22Rv1 (cell line): ENCODE measurements at regions not wholly inside any gene's neighbourhood (a gene's known extent, or its start where the extent isn't known, plus 50 kb on each side); places are given as distances from the start of the nearest gene placed in this dataset.

Experiments
- CTCF ChIP-seq: fragments of 450-650 bp; IDR thresholded peaks from 2 replicates; pipeline ENCODE4 v1.5.1; 2017; ENCODE audit warnings: mild to moderate bottlenecking
- ZFX ChIP-seq: fragments of 450-650 bp; IDR thresholded peaks from 2 replicates; pipeline ENCODE4 v1.6.1; 2017; ENCODE audit warnings: antibody characterized with exemption, borderline replicate concordance

GRCh38 chr6:126253431-126253830 lies 86.5 kb upstream of the CENPW start:
- no peak for TF ChIP-seq CTCF
- TF ChIP-seq ZFX, result no peak
